ENCODE measurements at regions not wholly inside any gene's neighbourhood (a gene's known extent, or its start where the extent isn't known, plus 50 kb on each side); places are given as distances from the start of the nearest gene placed in this dataset.

DNA sequence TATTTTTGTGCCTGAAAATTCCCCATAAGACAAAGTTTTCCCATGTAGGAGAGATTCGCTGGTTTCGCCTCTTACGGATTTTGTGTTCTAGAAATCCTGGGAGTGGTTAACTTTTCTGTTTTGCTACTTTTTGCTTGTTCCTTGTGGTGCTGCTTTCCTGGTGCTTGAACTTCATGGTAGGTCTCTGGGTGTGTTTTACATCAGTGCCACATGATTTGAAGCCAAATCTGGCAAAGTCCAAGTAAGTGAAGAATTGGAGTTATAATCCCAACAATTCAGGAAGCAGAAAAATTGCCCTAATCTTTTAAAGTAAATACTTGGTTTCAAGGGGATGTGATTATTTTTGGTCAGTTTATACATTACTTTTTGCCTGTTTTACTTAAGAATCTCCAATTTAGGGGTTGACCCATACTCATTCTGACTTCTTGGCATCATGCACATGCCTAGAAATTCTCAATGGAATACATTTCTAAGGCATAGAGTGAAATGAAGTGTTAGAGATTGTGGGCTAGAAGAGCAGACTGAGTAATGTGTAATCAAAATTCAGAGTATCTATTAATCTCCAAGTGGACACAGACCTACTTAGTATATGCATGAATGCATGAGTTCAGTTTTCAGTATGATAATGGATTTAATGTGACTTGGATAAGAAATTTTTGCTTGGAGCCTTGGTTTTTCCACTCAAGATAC, 189.7 kb downstream of the CSNK1G3 start (continued):
- TF ChIP-seq, protein P1, sequence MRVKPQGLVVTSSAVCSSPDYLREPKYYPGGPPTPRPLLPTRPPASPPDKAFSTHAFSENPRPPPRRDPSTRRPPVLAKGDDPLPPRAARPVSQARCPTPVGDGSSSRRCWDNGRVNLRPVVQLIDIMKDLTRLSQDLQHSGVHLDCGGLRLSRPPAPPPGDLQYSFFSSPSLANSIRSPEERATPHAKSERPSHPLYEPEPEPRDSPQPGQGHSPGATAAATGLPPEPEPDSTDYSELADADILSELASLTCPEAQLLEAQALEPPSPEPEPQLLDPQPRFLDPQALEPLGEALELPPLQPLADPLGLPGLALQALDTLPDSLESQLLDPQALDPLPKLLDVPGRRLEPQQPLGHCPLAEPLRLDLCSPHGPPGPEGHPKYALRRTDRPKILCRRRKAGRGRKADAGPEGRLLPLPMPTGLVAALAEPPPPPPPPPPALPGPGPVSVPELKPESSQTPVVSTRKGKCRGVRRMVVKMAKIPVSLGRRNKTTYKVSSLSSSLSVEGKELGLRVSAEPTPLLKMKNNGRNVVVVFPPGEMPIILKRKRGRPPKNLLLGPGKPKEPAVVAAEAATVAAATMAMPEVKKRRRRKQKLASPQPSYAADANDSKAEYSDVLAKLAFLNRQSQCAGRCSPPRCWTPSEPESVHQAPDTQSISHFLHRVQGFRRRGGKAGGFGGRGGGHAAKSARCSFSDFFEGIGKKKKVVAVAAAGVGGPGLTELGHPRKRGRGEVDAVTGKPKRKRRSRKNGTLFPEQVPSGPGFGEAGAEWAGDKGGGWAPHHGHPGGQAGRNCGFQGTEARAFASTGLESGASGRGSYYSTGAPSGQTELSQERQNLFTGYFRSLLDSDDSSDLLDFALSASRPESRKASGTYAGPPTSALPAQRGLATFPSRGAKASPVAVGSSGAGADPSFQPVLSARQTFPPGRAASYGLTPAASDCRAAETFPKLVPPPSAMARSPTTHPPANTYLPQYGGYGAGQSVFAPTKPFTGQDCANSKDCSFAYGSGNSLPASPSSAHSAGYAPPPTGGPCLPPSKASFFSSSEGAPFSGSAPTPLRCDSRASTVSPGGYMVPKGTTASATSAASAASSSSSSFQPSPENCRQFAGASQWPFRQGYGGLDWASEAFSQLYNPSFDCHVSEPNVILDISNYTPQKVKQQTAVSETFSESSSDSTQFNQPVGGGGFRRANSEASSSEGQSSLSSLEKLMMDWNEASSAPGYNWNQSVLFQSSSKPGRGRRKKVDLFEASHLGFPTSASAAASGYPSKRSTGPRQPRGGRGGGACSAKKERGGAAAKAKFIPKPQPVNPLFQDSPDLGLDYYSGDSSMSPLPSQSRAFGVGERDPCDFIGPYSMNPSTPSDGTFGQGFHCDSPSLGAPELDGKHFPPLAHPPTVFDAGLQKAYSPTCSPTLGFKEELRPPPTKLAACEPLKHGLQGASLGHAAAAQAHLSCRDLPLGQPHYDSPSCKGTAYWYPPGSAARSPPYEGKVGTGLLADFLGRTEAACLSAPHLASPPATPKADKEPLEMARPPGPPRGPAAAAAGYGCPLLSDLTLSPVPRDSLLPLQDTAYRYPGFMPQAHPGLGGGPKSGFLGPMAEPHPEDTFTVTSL (CRISPR knock-in tag; IDR thresholded peaks at IDR 0.05; ENCODE audit: borderline replicate concordance), result no peak
- TF ChIP-seq HES4 (CRISPR knock-in tag; IDR thresholded peaks at IDR 0.05; ENCODE audit: borderline replicate concordance) (no peak), TMF1 (CRISPR knock-in tag; IDR thresholded peaks at IDR 0.05; ENCODE audit: low read depth) (no peak), MXD4 (CRISPR knock-in tag; IDR thresholded peaks at IDR 0.05) (no peak), MED13 (CRISPR knock-in tag; IDR thresholded peaks at IDR 0.05) (no peak), ATRX (CRISPR knock-in tag; IDR thresholded peaks at IDR 0.05; ENCODE audit: borderline replicate concordance) (no peak), ZNF563 (CRISPR knock-in tag; IDR thresholded peaks at IDR 0.05) (no peak)
- TF ChIP-seq, protein P2, sequence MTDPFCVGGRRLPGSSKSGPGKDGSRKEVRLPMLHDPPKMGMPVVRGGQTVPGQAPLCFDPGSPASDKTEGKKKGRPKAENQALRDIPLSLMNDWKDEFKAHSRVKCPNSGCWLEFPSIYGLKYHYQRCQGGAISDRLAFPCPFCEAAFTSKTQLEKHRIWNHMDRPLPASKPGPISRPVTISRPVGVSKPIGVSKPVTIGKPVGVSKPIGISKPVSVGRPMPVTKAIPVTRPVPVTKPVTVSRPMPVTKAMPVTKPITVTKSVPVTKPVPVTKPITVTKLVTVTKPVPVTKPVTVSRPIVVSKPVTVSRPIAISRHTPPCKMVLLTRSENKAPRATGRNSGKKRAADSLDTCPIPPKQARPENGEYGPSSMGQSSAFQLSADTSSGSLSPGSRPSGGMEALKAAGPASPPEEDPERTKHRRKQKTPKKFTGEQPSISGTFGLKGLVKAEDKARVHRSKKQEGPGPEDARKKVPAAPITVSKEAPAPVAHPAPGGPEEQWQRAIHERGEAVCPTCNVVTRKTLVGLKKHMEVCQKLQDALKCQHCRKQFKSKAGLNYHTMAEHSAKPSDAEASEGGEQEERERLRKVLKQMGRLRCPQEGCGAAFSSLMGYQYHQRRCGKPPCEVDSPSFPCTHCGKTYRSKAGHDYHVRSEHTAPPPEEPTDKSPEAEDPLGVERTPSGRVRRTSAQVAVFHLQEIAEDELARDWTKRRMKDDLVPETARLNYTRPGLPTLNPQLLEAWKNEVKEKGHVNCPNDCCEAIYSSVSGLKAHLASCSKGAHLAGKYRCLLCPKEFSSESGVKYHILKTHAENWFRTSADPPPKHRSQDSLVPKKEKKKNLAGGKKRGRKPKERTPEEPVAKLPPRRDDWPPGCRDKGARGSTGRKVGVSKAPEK (CRISPR knock-in tag; IDR thresholded peaks at IDR 0.05; ENCODE audit: borderline replicate concordance), result no peak
